CD4-positive, alpha-beta T cell (primary cell): ENCODE measurements at regions not wholly inside any gene's neighbourhood (a gene's known extent, or its start where the extent isn't known, plus 50 kb on each side); places are given as distances from the start of the nearest gene placed in this dataset.

ENCODE experiments used
- ATAC-seq: fragments of 200-7000 bp; cut with Tn5 transposase; one replicate; pipeline ENCODE4 v1.10.0; 2022; ENCODE audit warnings: mild to moderate bottlenecking; ENCODE audit not compliant: poor library complexity
- CTCF ChIA-PET: fragments of 350-600 bp; sonication (Branson Sonifier 250); formaldehyde crosslinking; loops from one replicate; lab custom pipeline; 2021; ENCODE audit warnings: antibody characterized with exemption, inconsistent platforms; lab: Charles Lee
- POLR2A ChIA-PET: fragments of 350-600 bp; sonication (Branson Sonifier 250); formaldehyde crosslinking; loops from one replicate; lab custom pipeline; 2021; ENCODE audit warnings: antibody characterized with exemption, inconsistent platforms; lab: Charles Lee
- DNase-seq, 14 experiments: peaks; one replicate each; pipeline ENCODE4 v3.0.0-alpha.2; 2013 to 2020; ENCODE audit warnings: mixed read lengths in 2 of 14
- H3K27ac ChIP-seq, 2 donors: one replicate each; pipeline versions ENCODE4 v1.5.1 to v1.7.0; 2013; ENCODE audit warnings: low read length in 2 of 2, low read depth in 1 of 2, mild to moderate bottlenecking in 1 of 2
- H3K27me3 ChIP-seq, 2 experiments: 1 replicate in 1 of 2; 2 replicates in 1 of 2; pipeline versions ENCODE4 v1.6.1 to v1.7.0; 2013; ENCODE audit warnings: low read length in 2 of 2, control low read depth in 1 of 2, mild to moderate bottlenecking in 1 of 2, moderate library complexity in 1 of 2; ENCODE audit not compliant: insufficient read depth in 2 of 2, control insufficient read depth in 1 of 2
- H3K36me3 ChIP-seq: one replicate; pipeline ENCODE4 v1.6.1; 2013; ENCODE audit warnings: low read length, control low read depth; ENCODE audit not compliant: insufficient read depth
- H3K4me1 ChIP-seq: one replicate; pipeline ENCODE4 v1.6.1; 2013; ENCODE audit warnings: low read length, control low read depth; ENCODE audit not compliant: insufficient read depth
- H3K4me3 ChIP-seq: one replicate; pipeline ENCODE4 v1.5.1; 2013; ENCODE audit warnings: mild to moderate bottlenecking, low read length, moderate library complexity
- H3K9me3 ChIP-seq, 2 experiments: 1 replicate in 1 of 2; 2 replicates in 1 of 2; pipeline versions ENCODE4 v1.6.1 to v1.7.0; 2013; ENCODE audit warnings: low read length in 2 of 2, mild to moderate bottlenecking in 2 of 2, control low read depth in 1 of 2, moderate library complexity in 1 of 2; ENCODE audit not compliant: control insufficient read depth in 1 of 2, insufficient read depth in 1 of 2
- H3K27ac Mint-ChIP-seq: one replicate; pipeline ENCODE4 v1.8.0; 2020; ENCODE audit warnings: mixed read lengths
- H3K27me3 Mint-ChIP-seq: one replicate; pipeline ENCODE4 v1.8.0; 2021; ENCODE audit warnings: mixed read lengths
- H3K36me3 Mint-ChIP-seq: one replicate; pipeline ENCODE4 v1.8.0; 2021; ENCODE audit warnings: low read depth, mixed read lengths
- H3K4me1 Mint-ChIP-seq: one replicate; pipeline ENCODE4 v1.8.0; 2021; ENCODE audit warnings: low read depth, mixed read lengths
- H3K4me3 Mint-ChIP-seq: one replicate; pipeline ENCODE4 v1.8.0; 2020; ENCODE audit warnings: mild to moderate bottlenecking, mixed read lengths
- H3K9me3 Mint-ChIP-seq: one replicate; pipeline ENCODE4 v1.8.0; 2020; ENCODE audit warnings: mixed read lengths
- CTCF ChIP-seq: fragments of 200-600 bp; IDR thresholded peaks from one replicate; pipeline ENCODE4 v1.8.0; 2022; ENCODE audit warnings: antibody characterized with exemption, mild to moderate bottlenecking
- intact Hi-C, 2 experiments: fragments of 100-400 bp; cut with DNase I in 1 of 2; cut with micrococcal nuclease in 1 of 2; formaldehyde crosslinking; loops; one replicate each; pipeline versions ENCODE4 v1.15.1 to v1.9.0; 2023 to 2025; cut with DNase I, micrococcal nuclease

- peaks cover 0 to 3% of the 10 kb centered on the region in 2 experiments for H3K9me3 ChIP-seq
- DNase-seq (no peak), ATAC-seq (no peak)
- H3K4me3 ChIP-seq = no peak overlapping the region
- no peak for TF ChIP-seq CTCF
- intact Hi-C loops = no loop called here
- ChIA-PET POLR2A (no interaction called here), CTCF (no interaction called here)
- Mint-ChIP-seq H3K36me3 (no peaks in the 10 kb centered on the region), H3K9me3 (peaks cover 5% of the 10 kb centered on the region), H3K27me3 (no peaks in the 10 kb centered on the region), H3K4me3 (no peak overlapping the region), H3K4me1 (no peaks in the 10 kb centered on the region), H3K27ac (no peak overlapping the region)
- no peak overlapping the region for H3K27ac ChIP-seq
- H3K36me3 ChIP-seq = no peaks in the 10 kb centered on the region
- no peaks in the 10 kb centered on the region for H3K4me1 ChIP-seq
- H3K27me3 ChIP-seq = no peaks in the 10 kb centered on the region
These were observed 597.3 kb downstream of the GABRG2 start for GRCh38 chr5:162664846-162665245.

- H3K9me3 ChIP-seq = peaks cover 0 to 2% of the 10 kb centered on the region in 2 experiments
- Mint-ChIP-seq H3K9me3 (peaks cover 7% of the 10 kb centered on the region), H3K4me1 (no peaks in the 10 kb centered on the region), H3K36me3 (no peaks in the 10 kb centered on the region), H3K27me3 (no peaks in the 10 kb centered on the region), H3K27ac (no peak overlapping the region), H3K4me3 (no peak overlapping the region)
- POLR2A ChIA-PET = no interaction called here
- ATAC-seq (no peak), DNase-seq (no peak)
- no peaks in the 10 kb centered on the region for H3K4me1 ChIP-seq
- no peaks in the 10 kb centered on the region for H3K27me3 ChIP-seq
- intact Hi-C loops = no loop called here
- no peak for TF ChIP-seq CTCF
- H3K27ac ChIP-seq = no peak overlapping the region
- H3K4me3 ChIP-seq = no peak overlapping the region
- no peaks in the 10 kb centered on the region for H3K36me3 ChIP-seq
- CTCF ChIA-PET = no interaction called here
These were observed 601.4 kb downstream of the GABRG2 start for GRCh38 chr5:162668926-162669325.

GRCh38 chr5:162672061-162672460 lies 604.5 kb downstream of the GABRG2 start:
- POLR2A ChIA-PET = no interaction called here
- H3K4me3 ChIP-seq = no peak overlapping the region
- no peaks in the 10 kb centered on the region for H3K27me3 ChIP-seq

More at GRCh38 chr5:162672061-162672460, 604.5 kb downstream of the GABRG2 start:
- no peak overlapping the region for H3K27ac ChIP-seq
- no peak overlapping the region for H3K4me3 Mint-ChIP-seq
- H3K27me3 Mint-ChIP-seq = no peaks in the 10 kb centered on the region
- TF ChIP-seq CTCF = no peak
- no peaks in the 10 kb centered on the region for H3K4me1 ChIP-seq
- no peaks in the 10 kb centered on the region for H3K36me3 Mint-ChIP-seq
- intact Hi-C loops = no loop called here
- no peak overlapping the region for H3K27ac Mint-ChIP-seq
- no peaks in the 10 kb centered on the region for H3K36me3 ChIP-seq
- DNase-seq (no peak), ATAC-seq (no peak)
- CTCF ChIA-PET = no interaction called here
- H3K9me3 ChIP-seq = no peaks in the 10 kb centered on the region
- peaks cover 8% of the 10 kb centered on the region for H3K9me3 Mint-ChIP-seq
- H3K4me1 Mint-ChIP-seq = no peaks in the 10 kb centered on the region
